HG03045 (cell line): ENCODE measurements at regions not wholly inside any gene's neighbourhood (a gene's known extent, or its start where the extent isn't known, plus 50 kb on each side); places are given as distances from the start of the nearest gene placed in this dataset.

ENCODE experiments used
- ATAC-seq: cut with Tn5 transposase; IDR thresholded peaks from one replicate; pipeline ENCODE4 v1.9.1; 2021; ENCODE audit warnings: mild to moderate bottlenecking, moderate library complexity; ENCODE audit not compliant: unreplicated experiment

DNA sequence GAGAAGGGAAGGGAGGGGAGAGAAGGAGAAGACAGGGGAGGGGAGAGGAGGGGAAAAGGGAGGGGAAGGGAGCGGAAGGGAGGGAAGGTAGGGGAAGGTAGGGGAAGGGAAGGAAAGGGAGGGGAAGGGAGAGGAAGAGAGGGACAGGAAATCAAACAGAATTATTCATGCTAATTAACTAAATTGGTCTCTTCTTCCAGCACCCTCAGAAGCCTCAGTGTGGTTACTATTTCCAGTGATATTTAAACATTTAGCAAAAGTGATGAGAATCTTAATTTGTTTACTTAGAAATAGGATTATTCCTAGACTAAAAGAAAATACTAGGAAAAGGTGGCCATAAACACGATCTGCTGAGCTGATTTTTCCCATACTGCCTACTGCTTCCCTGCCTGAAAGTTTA is 193.1 kb upstream of the CPEB2 start:
- ATAC-seq, result no peak

DNA sequence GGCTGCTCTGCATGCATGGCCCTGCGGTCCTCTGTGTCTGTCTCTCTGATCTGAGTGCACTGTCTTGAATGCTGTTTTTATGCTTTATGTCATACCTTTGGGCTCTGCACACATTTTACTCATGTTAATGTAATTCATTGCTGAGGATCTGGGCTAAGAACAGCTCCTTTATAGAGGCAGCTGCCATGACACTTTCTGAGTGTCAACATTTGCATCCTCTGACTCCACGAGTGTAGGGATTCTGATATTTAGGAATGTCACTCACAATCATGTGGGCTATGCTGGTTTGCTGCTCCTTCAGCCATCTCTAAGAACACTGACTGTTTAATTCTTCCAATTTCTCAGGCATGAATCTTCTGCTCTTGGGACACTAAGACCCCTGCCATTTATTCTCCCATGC is 192.2 kb upstream of the CPEB2 start:
- ATAC-seq, result no peak

DNA sequence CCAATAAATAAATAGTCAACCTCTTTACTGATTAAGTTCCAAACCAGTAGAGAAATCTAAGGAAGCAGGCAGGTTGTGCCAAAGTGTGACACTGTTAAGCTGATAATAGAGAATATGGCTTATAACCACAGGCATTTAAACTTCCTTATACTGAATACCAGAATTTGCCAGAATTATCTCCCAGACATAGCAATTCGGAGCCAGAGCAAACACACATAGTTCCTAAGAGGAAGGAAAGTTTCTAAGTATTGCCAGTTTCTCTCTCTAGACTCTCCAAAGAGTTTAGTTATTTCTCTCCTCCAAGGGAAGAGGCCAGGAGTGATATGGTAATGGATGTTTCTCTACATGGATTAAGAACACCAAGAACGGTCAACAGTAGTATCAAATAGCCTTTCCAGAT is 191.7 kb upstream of the CPEB2 start:
- no peak for ATAC-seq

DNA sequence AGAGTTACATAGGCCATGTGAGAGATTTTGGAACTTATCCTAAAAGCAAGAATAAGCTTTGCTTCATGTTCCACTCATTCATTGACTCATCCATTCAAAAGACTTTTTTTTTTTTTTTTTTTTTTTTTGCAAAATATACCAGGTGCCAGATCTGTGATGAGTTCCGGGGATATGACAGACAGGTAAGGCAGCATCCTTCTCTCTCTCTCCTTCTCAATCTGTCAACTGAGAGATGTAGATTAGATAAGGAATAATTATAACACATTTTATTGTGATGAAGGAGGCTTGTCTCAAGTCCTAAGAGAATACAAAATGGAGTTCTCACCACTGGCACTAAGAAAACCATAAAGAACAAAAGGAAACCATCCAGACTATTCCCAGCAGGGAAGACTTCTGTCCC is 190.2 kb upstream of the CPEB2 start:
- no peak for ATAC-seq

DNA sequence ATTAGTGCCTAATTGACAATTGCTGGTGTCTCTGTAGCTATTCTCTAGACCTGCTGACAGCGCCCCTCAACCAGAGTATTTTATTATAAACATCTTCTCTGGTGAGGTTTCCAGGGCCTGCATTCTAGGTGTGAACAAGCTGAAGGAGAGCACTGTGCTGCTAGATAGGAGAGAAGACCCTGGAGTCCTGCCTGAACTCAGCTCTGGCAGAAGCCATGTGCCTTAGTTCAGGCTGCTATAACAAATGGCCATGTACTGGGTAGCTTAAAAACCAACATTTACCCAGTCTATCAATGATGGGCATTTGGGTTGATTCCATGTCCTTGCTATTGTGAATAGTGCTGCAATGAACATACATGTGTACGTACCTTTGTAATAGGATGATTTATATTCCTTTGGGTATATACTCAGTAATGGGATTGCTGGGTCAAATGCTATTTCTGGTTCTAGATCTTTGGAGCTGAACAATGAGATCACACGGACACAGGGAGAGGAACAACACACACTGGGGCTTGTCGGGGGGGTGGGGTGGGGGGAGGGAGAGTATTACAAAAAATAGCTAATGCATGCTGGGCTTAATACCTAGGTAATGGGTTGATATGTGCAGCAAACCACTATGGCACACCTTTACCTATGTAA is 185.5 kb upstream of the CPEB2 start:
- no peak for ATAC-seq

DNA sequence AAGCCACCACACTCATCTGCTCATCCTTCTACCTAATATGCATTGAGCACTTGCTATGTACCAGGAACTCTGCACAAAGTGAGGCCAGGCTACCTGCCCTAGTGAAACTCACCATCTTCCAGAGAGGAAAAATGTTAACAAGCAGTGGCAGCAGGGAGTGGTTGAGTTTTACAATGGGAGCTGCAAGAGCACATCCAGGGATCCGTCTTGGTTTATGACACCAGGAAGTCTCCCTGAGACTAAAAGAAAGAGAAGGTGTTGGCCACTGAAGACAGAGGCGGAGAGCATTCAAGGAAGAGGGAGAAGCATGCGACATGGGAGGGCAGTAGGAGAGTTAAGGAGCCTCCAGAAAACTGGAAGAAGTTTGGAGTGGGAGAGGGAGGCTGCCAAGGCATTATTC is 178.1 kb upstream of the CPEB2 start:
- no peak for ATAC-seq

DNA sequence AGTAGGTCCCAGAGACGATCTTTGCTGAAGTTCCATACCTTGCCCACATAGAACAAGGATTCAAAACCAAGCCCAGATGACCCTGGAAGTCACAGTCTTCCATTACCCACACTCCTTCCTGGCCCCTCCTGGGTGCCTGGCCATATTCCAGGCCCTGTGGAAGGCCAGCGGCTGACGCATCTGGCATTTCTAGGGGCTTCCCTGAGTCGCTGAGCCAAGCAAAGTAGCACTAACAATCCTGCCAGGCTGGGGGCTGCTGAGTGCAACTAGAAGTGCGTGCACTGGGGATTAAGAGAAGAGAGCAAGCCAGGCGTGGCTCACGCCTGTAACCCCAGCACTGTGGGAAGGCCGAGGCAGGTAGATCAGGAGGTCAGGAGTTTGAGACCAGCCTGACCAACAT is 175.2 kb upstream of the CPEB2 start:
- no peak for ATAC-seq

DNA sequence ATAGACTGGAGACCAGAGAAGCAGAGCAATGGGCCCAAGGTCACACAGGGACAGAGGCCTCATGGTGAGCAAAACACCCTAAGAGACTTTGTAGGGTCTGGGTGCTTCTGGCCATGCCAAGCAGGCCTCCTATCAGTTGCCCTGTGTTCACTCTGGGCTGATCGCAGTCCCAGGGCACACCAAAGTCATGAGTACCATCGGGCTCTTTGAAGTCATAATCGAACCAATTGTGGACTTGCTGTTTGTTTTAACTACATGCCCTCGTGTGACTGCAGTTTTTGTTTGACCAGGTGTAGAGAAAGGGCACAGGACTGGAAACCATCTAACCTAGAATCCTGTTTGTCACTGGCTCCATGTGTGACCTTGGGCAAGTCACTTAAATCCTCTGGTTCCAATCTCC is 172.5 kb upstream of the CPEB2 start:
- no peak for ATAC-seq

DNA sequence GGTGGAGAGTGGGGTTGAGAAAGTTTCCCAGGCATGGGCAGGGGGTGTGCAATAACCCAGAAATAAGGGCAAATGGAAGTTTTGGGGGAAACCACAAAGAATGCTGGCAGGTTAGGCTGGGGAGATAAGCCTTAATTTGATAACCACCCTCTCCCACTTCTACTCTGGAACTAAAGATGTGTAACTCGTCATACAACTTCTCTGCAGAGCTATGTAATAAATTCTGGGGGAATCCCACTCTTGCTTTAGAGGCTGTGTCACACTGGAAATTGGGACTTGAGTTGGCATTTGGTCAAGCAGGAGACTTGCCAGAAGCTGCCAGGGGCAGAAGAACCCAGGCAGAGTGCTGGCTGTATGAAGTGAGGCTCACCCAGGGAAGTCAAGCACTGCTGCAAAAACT is 170.9 kb upstream of the CPEB2 start:
- no peak for ATAC-seq

DNA sequence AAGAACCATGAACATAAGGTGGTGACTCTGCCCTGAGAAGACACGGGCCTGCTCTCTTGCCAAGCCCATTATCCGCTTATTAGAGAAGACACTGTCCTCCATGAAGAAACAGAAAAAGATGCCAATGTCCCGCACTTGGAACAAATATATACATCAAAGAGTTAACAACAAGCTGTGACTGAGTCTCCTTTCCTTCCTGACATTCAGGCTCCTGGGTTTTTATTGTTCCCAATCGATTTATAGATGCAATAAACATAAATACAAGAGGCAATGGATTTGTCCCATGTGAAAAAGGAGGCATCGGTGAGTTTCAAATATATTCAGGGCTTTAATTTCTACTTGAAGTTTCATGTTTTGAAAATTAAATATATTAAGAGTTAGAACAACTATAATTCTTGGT is 169.2 kb upstream of the CPEB2 start:
- no peak for ATAC-seq

DNA sequence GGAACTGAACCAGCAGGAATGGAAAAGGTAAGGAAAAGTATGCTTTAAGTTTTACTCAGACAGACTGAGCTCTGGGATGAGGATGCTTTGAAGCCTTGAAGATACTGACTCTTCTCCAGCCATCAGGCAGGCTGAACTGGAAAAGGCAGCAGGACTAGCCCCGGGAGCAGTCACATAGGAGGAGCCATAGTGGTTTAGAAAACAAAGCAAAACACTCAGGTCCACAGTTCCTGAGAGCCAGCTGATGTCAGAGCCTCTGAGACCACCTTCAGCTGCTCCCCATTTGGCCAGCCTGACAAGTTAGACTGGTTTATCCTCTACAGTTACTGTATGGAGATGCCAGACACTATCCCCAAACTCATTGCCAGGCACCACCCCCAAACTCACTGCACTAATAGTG is 167.9 kb upstream of the CPEB2 start:
- ATAC-seq, result no peak

DNA sequence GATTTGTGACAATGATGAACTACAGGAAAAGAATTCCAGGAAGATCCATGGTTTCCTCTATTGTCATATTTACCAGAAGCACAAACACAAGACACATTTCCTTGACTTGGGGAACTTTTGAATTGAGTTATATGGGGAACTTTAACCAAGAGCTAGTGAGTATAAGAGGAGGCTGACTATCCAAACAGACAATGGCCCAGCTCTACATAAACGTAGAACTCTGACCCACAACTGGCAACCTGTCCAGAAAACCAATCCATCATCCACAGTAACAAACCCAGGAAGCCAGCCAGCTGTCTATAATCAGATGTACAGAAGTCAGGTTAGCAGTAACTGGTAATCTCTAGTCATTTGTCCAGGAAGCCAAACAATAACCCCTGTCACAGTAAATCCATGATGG is 167.0 kb upstream of the CPEB2 start:
- no peak for ATAC-seq

DNA sequence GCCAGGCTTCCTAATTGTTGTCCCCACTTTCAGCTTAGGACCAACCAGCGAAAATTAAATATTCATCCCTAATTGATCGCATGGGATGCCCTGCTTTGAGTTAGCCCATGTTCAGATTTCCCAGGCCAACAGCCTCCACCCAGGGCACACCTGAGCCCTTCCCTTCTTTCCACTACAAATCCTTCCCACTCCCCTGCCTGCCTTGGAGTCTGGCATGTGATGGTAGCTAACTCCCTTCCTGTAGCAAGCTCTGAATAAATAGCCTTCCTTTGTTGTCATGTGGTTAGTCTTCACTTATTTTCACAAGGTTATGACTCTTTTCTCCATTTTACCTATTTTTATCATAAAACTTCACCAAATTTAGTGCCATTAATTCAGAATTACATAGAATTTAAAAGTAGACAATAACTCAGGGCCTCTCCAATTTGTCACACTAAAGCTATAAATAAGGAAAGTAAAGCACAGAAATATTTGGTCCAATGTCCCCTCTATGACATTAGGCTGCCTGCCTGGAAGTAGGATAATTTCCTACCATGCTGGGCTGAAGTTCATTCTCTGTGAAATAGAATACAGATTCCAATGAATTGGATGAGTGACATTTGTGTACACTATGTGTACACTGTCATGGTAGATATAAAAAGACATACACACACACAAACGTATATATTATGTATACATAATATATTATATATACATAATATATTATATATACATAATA is 166.4 kb upstream of the CPEB2 start:
- no peak for ATAC-seq

DNA sequence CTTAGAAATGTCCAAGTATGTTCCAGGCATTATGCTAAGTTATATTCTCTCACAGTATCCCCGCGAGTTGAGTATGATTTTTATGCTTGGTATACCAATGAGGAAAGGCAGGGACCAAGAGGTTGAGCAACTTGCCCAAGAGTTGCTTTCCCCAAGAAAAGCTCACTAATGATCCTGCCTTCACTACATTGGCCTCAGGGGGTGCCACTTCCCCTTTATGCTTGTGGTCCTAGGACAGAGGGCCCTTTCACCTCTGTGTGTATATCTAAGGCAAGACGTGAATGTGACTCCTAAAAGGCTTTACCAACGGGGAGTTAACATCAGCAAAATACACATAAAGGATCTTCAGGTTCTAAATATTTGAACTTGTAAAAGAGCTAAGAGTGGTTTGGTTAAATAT is 164.4 kb upstream of the CPEB2 start:
- ATAC-seq, result no peak

DNA sequence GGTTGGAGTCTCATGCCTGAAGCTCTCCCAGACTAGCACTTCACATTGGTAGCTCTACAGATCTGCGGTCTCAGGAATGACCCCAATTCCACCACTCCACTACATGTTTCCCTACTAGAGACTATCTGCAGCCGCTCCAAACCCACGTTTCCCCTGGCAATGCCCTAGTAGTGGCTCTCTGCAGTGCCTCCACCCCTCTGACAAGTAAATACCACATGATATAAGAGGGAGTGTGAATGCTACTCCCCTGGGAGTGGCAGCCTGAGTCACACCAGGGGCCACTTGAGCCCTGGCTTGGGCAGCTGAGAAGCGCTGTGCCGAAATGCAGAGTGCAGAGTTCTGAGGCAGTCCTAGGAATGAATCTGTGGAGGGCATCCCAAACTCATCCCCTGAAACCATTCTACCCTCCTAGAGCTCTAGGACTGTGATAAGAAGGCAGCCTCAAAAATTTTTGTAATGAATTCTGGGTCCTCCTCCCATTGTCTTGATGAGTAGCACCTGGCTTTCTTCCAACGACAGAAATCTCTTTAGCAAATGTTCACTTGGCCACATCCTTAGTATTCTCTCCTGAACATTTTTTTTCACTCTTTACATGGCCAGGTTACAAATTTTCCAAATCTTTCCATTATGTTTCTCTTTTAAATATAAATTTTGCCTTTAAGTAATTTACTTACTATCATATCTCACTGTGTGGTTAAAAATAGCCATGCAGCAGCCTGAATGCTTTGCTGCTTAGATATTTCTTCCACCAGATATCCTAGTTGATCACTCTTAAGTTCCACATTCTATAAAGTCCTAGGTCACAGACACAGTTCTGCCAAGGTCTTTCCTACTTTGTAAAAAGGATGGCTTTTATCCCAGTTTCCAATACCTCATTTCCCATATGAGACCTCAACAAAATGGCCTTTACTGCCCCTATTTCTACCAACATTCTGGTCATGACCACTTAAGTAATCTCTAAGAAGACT is 160.2 kb upstream of the CPEB2 start:
- no peak for ATAC-seq

DNA sequence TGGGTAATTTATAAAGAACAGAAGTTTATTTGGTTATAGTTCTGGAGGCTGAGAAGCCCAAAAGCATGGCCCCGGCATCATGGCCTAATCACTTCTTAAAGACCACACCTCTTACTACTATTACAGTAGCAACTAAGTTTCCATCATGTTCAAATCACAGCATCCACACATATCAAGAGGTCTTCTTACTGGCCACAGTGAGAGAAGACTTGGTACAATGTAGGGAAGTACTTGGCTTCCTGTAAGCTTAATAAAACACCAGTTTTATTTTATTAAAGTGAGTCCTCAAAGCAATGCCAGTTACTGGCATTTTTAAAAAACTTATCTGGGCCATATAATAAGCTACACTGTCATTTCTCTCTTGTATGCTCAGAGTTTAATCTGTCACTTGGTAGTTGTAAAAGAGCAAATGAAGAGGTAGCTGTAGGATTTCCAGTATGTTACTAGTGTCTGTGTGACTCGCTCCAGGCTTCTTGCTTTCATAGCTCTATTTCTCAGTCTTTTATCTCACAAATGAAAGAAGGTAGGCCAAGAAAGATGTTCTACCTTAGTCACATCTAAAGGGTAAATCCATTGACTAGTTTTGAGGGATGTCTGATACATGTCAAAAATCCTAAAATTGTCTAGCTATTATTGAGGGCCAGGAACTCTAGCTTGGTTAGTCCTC is 159.2 kb upstream of the CPEB2 start:
- no peak for ATAC-seq

DNA sequence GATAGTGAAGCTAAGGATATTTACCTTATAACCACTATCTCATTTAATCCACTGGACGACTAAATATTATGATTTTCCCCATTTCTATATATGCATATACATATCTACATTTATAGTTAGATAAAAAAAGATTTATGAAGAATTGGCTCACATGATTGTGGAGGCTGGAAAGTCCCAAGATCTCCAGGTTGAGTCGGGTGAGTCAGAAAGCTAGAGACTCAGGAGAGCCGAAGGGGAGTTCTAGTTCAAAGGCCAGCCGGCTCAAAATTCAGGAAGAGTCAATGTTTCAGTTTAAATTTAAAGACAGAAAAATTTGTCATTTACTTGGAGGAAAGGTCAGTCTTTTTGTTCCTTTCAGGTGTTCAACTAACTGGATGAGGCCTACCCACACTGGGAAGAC is 158.2 kb upstream of the CPEB2 start:
- ATAC-seq, result no peak

DNA sequence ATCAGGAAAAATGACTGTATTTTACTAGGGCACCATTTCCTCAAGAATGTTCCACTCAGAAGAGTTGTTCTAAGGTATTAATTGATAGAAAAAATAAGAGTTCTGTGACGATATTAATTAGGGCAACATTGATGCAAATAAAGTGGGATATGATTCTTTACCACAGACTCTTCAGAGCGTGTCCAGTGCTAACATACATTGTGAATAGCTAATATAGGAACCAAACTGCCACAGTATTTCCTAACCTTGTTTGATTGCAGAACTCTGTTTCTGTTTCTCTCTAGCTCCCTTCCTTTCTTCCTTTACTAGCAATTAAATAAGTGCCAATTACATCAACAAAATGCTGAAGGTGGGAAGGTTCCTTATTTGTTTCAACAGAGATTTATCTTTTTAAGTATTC is 154.1 kb upstream of the CPEB2 start:
- ATAC-seq, result no peak

DNA sequence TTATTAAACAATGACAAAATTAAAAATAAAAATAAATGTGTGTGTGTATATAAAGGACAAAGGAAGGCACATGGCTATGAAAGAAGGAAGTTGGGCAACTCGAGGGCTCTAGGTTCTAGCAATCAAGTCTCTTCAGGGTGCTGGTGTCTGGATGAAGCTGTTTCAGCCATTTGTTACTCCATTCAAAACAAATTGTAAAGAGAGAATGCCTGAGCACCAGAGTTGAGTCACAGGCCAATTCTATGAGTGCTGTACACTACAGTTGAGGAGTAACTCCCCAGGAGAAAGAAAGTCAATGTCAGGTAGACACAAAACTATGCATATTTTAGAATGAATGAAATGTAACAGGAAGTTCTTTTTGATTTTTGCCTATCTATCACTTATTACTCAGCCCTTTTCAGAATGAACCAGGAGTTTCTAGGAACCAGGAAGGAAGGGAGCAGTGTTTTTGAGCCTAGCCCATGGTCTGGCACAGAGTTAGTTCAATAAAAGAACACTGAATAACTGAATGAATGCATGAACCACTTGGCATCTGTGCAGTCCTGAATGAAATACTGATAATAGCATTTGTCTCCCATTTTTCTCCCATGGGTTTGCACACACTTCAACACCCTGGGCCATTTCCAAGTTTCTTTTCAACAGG is 151.7 kb upstream of the CPEB2 start:
- no peak for ATAC-seq

DNA sequence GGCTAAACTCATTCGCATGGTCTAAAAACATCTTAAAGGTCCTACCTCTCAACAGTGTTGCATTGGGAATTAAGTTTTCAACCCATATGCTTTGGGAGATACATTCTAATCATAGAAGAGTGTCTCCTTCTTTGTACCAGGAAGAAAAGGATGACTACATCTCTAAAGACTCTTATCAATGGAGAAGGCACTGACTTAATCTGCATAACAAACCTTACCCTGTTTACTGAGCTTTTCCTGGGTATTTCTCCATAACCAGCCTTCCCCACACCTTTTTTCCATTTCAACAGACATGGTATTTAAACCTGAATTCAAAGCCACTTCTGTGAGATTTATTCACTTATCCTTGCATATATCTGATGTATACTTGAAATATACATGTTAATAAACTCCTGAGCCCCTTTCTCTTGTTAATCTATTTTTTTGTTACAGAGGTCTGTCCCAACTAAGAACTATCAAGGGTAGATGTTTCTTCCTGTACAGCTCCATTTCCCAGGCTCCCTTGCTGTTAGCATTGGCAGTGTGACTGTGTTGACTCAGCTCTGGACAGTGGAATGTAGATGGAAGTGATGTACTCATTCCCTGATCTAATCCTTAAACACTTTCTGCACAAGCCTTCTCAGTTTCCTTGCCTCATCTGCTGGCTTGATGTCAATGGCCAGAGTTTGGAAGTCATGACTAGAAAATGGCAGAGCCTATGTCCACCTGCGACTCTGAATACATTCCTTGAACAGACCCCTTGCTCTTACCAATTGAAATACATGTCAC is 148.9 kb upstream of the CPEB2 start:
- no peak for ATAC-seq
